ENCODE measurements at regions not wholly inside any gene's neighbourhood (a gene's known extent, or its start where the extent isn't known, plus 50 kb on each side); places are given as distances from the start of the nearest gene placed in this dataset.

GRCh38 chr6:140554421-140554820, 1180.0 kb upstream of the CITED2 start:
- TF ChIP-seq CTCF (IDR thresholded peaks at IDR 0.05; ENCODE audit: poor library complexity) (no peak), EZH2 (IDR thresholded peaks at IDR 0.05; ENCODE audit: borderline replicate concordance) (no peak), EZH2phosphoT487 (IDR thresholded peaks at IDR 0.05; ENCODE audit: low read depth, severe bottlenecking, unreplicated experiment) (no peak)

Measured in hepatocyte (in vitro differentiated cells).